Activated B cell treated with CpG ODN at 0.5 μM for 24 hours (primary cell): ENCODE measurements at regions not wholly inside any gene's neighbourhood (a gene's known extent, or its start where the extent isn't known, plus 50 kb on each side); places are given as distances from the start of the nearest gene placed in this dataset.
"Not testable (repeated sequence)": the region's sequence is repeated elsewhere in the genome, so short reads cannot be mapped to it uniquely, and the experiment has no call there.

Experiments used
- ATAC-seq: fragments of 200-7000 bp; cut with Tn5 transposase; one replicate; pipeline ENCODE4 v1.10.0; 2021; ENCODE audit warnings: low read depth, mild to moderate bottlenecking, moderate library complexity
- CTCF ChIA-PET: fragments of 350-600 bp; sonication (Branson Sonifier 250); formaldehyde crosslinking; loops from one replicate; lab custom pipeline; 2021; ENCODE audit warnings: antibody characterized with exemption; lab: Charles Lee
- POLR2A ChIA-PET: fragments of 350-600 bp; sonication (Branson Sonifier 250); formaldehyde crosslinking; loops from one replicate; lab custom pipeline; 2021; ENCODE audit warnings: antibody characterized with exemption; lab: Charles Lee
- DNase-seq: peaks from one replicate; pipeline ENCODE4 v3.0.0; 2022
- H3K27ac Mint-ChIP-seq: one replicate; pipeline ENCODE4 v1.8.0; 2020; ENCODE audit warnings: mixed read lengths
- H3K27me3 Mint-ChIP-seq: one replicate; pipeline ENCODE4 v1.8.0; 2021; ENCODE audit warnings: mixed read lengths
- H3K36me3 Mint-ChIP-seq: one replicate; pipeline ENCODE4 v1.8.0; 2021; ENCODE audit warnings: low read depth, mixed read lengths
- H3K4me1 Mint-ChIP-seq: one replicate; pipeline ENCODE4 v1.8.0; 2021; ENCODE audit warnings: mixed read lengths
- H3K4me3 Mint-ChIP-seq: one replicate; pipeline ENCODE4 v1.8.0; 2020; ENCODE audit warnings: mild to moderate bottlenecking, mixed read lengths
- H3K9me3 Mint-ChIP-seq: one replicate; pipeline ENCODE4 v1.8.0; 2020; ENCODE audit warnings: mixed read lengths
- intact Hi-C: fragments of 100-400 bp; cut with micrococcal nuclease; formaldehyde crosslinking; loops from one replicate; pipeline ENCODE4 v1.15.1; 2024
- TF ChIP-seq, protein P1 (sequence below): fragments of 200-600 bp; IDR thresholded peaks from one replicate; pipeline ENCODE4 v1.8.0; 2022; ENCODE audit warnings: antibody characterized with exemption, mild to moderate bottlenecking

DNA sequence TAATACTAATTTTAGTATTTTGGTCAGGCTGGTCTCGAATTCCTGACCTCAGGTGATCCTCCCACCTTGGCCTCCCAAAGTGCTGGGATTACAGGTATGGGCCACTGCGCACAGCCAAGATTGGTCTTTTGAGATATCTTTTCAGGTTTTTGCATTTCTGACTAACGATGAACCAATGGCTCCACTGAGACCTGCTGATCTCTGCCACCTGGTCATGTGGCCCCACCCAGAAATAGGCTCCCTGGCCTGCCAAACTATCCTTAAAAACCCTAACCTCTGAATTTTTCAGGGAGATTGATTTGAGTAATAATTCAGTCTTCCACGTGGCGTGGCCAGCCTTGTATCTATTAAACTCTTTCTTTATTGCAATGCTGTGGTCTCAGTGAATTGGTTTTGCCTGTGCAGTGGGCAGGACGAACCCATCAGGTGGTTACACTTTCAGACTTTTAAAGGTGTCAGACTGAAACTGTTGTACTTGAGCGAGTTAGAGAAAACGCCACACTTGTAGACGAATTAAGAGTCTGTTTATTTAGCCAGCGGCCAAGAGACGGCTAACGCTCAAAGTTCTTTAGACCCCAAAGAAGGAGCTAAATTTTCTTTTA, 85.8 kb upstream of the MSH6 start:
- Mint-ChIP-seq H3K4me3 (peak overlapping the region; percentile 67), H3K27ac (peak overlapping the region; percentile 87)
- ATAC-seq, result peak; percentile 51

DNA sequence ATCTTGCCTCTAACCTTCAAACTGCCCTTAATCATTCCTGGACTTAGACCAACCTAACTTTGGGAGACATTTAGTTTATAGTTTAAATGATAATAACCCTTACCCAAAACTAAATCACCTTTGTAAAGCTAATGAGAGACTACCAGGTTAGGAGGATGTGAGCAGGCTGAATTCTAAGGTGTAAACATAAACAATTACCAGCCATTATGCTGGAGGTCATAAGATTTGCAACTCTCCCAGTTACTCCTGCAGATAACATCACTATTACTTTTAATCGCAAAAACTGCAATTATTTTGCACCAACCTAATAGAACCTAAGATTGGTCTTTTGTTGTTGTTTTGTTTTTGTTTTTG, 86.5 kb upstream of the MSH6 start:
- no peaks in the 10 kb centered on the region for H3K9me3 Mint-ChIP-seq
- peaks cover 66% of the 10 kb centered on the region for H3K4me1 Mint-ChIP-seq
- H3K4me3 Mint-ChIP-seq, result peak overlapping the region; percentile 74
- intact Hi-C loops, result loop anchor here (5.0 kb wide), 1 partner anchor 41 kb away; no protein-coding TSS in a partner anchor
- peak overlapping the region; percentile 87 for H3K27ac Mint-ChIP-seq
- ChIA-PET CTCF (interaction anchor here (2.1 kb wide), 1 partner anchor 71 kb away, joined by 10 read pairs; no protein-coding TSS in a partner anchor), POLR2A (interaction anchor here (1.2 to 4.4 kb wide), 3 partner anchors 12 to 56 kb away, joined by 3 to 26 read pairs (median 3); no protein-coding TSS in a partner anchor)
- DNase-seq (no peak), ATAC-seq (no peak)
- H3K36me3 Mint-ChIP-seq, result no peaks in the 10 kb centered on the region
- H3K27me3 Mint-ChIP-seq, result peaks cover 2% of the 10 kb centered on the region
- TF ChIP-seq, protein P1, sequence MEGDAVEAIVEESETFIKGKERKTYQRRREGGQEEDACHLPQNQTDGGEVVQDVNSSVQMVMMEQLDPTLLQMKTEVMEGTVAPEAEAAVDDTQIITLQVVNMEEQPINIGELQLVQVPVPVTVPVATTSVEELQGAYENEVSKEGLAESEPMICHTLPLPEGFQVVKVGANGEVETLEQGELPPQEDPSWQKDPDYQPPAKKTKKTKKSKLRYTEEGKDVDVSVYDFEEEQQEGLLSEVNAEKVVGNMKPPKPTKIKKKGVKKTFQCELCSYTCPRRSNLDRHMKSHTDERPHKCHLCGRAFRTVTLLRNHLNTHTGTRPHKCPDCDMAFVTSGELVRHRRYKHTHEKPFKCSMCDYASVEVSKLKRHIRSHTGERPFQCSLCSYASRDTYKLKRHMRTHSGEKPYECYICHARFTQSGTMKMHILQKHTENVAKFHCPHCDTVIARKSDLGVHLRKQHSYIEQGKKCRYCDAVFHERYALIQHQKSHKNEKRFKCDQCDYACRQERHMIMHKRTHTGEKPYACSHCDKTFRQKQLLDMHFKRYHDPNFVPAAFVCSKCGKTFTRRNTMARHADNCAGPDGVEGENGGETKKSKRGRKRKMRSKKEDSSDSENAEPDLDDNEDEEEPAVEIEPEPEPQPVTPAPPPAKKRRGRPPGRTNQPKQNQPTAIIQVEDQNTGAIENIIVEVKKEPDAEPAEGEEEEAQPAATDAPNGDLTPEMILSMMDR, result no peak

More for the DNA sequence above, 85.8 kb upstream of the MSH6 start:
- ChIA-PET POLR2A (interaction anchor here (0.8 to 4.4 kb wide), 5 partner anchors 12 to 71 kb away, joined by 3 to 26 read pairs (median 3); no protein-coding TSS in a partner anchor), CTCF (no interaction called here)
- Mint-ChIP-seq H3K9me3 (no peaks in the 10 kb centered on the region), H3K4me1 (peaks cover 67% of the 10 kb centered on the region), H3K27me3 (peaks cover 2% of the 10 kb centered on the region), H3K36me3 (no peaks in the 10 kb centered on the region)
- TF ChIP-seq, protein P1, result no peak
- DNase-seq, result no peak
- intact Hi-C loops, result loop anchor here (5.0 kb wide), 1 partner anchor 40 kb away; no protein-coding TSS in a partner anchor

DNA sequence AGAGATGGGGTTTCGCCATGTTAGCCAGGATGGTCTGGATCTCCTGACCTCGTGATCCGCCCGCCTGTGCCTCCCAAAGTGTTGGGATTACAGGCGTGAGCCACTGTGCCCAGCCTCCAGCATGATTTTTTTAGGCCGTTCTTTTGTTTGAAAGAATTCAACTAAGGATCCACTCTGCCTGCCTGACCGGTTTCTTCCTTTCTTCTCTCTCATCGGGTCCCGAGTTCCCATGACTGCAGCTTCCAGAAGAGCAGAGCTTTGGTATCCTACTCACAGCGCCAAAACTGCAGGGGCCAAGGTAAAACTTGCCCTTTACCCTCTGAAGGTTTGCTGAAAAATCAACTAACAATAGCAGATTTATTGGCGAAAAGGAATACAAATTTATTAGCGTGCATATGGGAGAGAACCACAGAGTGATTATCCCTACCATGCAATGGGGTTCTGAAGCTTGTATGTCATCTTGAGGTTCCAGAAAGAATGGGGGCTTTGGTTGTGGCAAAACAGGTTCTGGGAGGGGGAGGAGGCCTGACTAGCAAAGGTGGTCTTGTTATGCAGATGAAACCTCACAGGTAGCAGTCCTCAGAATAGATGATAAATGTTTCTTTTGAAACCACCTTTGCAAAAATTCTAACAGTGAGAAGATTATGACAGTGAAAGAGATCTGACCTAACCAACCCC, 87.0 kb upstream of the MSH6 start:
- ATAC-seq, result no peak

DNA sequence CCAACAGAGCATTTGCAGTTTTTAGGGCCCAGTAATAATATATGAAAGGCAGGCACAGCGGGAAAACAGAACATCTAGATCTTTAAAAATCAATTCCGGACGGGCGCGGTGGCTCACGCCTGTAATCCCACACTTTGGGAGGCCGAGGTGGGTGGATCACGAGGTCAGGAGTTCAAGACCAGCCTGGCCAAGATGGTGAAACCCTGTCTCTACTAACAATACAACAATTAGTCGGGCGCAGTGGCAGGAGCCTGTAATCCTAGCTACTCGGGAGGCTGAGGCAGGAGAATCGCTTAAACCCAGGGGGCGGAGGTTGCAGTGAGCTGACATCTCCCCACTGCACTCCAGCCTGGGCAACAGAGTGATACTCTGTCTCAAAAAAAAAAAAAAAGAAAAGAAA, 88.5 kb upstream of the MSH6 start:
- H3K9me3 Mint-ChIP-seq, DNase-seq, H3K27me3 Mint-ChIP-seq, H3K36me3 Mint-ChIP-seq, H3K27ac Mint-ChIP-seq, ATAC-seq, H3K4me3 Mint-ChIP-seq: not testable (repeated sequence)
- ChIA-PET POLR2A (interaction anchor here (0.7 to 4.4 kb wide), 6 partner anchors 15 to 71 kb away, joined by 4 to 26 read pairs (median 6); no protein-coding TSS in a partner anchor), CTCF (interaction anchor here (2.1 kb wide), 1 partner anchor 73 kb away, joined by 10 read pairs; no protein-coding TSS in a partner anchor)
- intact Hi-C loops, result loop anchor here (2.0 kb wide), 1 partner anchor 14 kb away; no protein-coding TSS in a partner anchor
- peaks cover 63% of the 10 kb centered on the region for H3K4me1 Mint-ChIP-seq

More for the DNA sequence above, 87.0 kb upstream of the MSH6 start:
- TF ChIP-seq, protein P1, result no peak
- DNase-seq, result no peak
- Mint-ChIP-seq H3K36me3 (no peaks in the 10 kb centered on the region), H3K4me1 (peaks cover 63% of the 10 kb centered on the region), H3K9me3 (no peaks in the 10 kb centered on the region), H3K27me3 (peaks cover 2% of the 10 kb centered on the region), H3K4me3 (peak overlapping the region; percentile 74), H3K27ac (peak overlapping the region; percentile 71)
- intact Hi-C loops, result loop anchor here (2.0 to 5.0 kb wide), 2 partner anchors 13 to 41 kb away; no protein-coding TSS in a partner anchor
- POLR2A ChIA-PET, result interaction anchor here (0.6 to 4.4 kb wide), 7 partner anchors 13 to 109 kb away, joined by 3 to 26 read pairs (median 4); no protein-coding TSS in a partner anchor
- CTCF ChIA-PET, result interaction anchor here (2.1 kb wide), 1 partner anchor 71 kb away, joined by 10 read pairs; no protein-coding TSS in a partner anchor

DNA sequence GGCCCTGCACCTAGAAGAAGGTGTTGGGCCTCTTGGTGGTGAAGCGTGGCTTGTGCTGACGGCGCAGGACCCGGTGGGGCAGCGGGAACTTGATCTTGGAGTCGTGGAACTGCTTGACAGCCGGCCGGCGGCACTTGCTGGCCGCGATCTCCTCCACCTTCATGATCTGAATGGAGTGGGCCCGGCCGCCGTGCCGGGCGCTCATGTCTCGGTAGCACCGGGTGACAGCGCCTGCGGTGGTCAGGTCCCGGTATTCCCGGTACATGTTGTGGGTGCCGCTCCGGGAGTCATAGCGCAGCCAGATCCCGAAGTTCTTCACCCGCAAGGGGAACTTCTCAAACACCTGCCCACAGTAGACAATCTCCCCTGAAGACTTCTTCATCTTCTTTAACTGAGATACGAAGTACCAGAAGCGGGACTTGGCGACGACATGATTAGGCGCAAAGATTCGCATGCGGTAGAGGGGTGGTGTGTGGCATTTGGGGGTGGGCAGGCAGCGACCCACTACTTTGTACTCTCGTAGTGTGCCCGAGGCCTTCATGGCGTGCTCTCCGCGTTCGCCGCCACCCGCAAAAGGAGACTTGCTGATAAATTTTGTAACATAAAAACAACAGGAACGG, 92.1 kb upstream of the MSH6 start:
- H3K4me3 Mint-ChIP-seq, CTCF ChIA-PET, intact Hi-C loops, H3K36me3 Mint-ChIP-seq, DNase-seq, H3K27ac Mint-ChIP-seq, ATAC-seq, H3K27me3 Mint-ChIP-seq, H3K9me3 Mint-ChIP-seq: not testable (repeated sequence)
- H3K4me1 Mint-ChIP-seq, result peaks cover 40% of the 10 kb centered on the region
- POLR2A ChIA-PET, result interaction anchor here (0.9 kb wide), 1 partner anchor 18 kb away, joined by 7 read pairs; no protein-coding TSS in a partner anchor
